ENCODE measurements at regions not wholly inside any gene's neighbourhood (a gene's known extent, or its start where the extent isn't known, plus 50 kb on each side); places are given as distances from the start of the nearest gene placed in this dataset.

DNA sequence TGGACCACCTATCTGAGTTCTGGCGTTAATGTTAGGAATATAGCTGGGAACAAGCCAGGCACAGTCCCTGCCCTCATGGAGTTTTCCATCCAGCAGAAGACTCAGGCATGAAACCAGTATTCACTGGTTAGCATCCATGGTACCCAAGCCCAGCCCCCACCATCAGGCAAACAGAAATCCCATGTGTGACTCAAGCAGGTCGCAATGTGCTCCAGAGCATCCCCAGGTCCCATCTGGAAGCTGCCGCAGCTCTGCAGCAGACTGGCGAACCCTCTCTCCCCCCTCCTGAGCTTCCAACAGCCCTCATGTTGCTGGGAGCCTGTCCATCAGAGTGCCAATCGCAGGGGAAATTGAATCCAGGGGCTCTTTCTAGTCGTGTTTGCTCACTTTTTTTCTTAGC is 174.2 kb downstream of the RRAGC start:
- TF ChIP-seq, protein P1, sequence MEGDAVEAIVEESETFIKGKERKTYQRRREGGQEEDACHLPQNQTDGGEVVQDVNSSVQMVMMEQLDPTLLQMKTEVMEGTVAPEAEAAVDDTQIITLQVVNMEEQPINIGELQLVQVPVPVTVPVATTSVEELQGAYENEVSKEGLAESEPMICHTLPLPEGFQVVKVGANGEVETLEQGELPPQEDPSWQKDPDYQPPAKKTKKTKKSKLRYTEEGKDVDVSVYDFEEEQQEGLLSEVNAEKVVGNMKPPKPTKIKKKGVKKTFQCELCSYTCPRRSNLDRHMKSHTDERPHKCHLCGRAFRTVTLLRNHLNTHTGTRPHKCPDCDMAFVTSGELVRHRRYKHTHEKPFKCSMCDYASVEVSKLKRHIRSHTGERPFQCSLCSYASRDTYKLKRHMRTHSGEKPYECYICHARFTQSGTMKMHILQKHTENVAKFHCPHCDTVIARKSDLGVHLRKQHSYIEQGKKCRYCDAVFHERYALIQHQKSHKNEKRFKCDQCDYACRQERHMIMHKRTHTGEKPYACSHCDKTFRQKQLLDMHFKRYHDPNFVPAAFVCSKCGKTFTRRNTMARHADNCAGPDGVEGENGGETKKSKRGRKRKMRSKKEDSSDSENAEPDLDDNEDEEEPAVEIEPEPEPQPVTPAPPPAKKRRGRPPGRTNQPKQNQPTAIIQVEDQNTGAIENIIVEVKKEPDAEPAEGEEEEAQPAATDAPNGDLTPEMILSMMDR (IDR thresholded peaks at IDR 0.05): no peak
- no peak for TF ChIP-seq POLR2A (IDR thresholded peaks at IDR 0.05)

Data from adrenal gland (tissue), 5 donors.